H1 (cell line): ENCODE measurements at regions not wholly inside any gene's neighbourhood (a gene's known extent, or its start where the extent isn't known, plus 50 kb on each side); places are given as distances from the start of the nearest gene placed in this dataset.

Source experiments
- CTCF ChIA-PET: fragments of 300-600 bp; sonication (Branson Sonifier 250); formaldehyde crosslinking; loops from one replicate; lab custom pipeline; 2021; ENCODE audit not compliant: partially characterized antibody; lab: Charles Lee
- POLR2A ChIA-PET: fragments of 300-600 bp; sonication (Branson Sonifier 250); formaldehyde crosslinking; loops from one replicate; lab custom pipeline; 2021; ENCODE audit warnings: inconsistent platforms; ENCODE audit not compliant: partially characterized antibody; lab: Charles Lee
- DNase-seq, 2 experiments: peaks; one replicate each; pipeline versions ENCODE4 v3.0.0 to v3.0.0-alpha.2; 2010 to 2022; ENCODE audit warnings: low spot score in 2 of 2, low read depth in 1 of 2, mixed read lengths in 1 of 2
- FAIRE-seq: peaks from 2 replicates; lab custom pipeline; 2011; peaks lifted over from hg19 to GRCh38; lab: Jason Lieb, UNC
- H2AFZ ChIP-seq: 2 replicates; pipeline ENCODE4 v1.8.1; 2012; ENCODE audit warnings: low read length, inconsistent platforms
- H2AK5ac ChIP-seq: 2 replicates; pipeline ENCODE4 v1.6.1; 2013; ENCODE audit warnings: low read depth, low read length
- H2BK120ac ChIP-seq: replicated peaks from 2 replicates; pipeline ENCODE3; 2013; ENCODE audit warnings: low read depth, low read length, inconsistent platforms
- H2BK12ac ChIP-seq: 2 replicates; pipeline ENCODE4 v1.6.1; 2013; ENCODE audit warnings: low read depth, low read length
- H2BK15ac ChIP-seq: 2 replicates; pipeline ENCODE4 v1.6.1; 2013; ENCODE audit warnings: low read length
- H2BK20ac ChIP-seq: 2 replicates; pipeline ENCODE4 v1.6.1; 2013; ENCODE audit warnings: low read length
- H2BK5ac ChIP-seq: 2 replicates; pipeline ENCODE4 v1.6.1; 2013; ENCODE audit warnings: low read depth, low read length
- H3K14ac ChIP-seq: 2 replicates; pipeline ENCODE4 v1.6.1; 2013; ENCODE audit warnings: inconsistent platforms; ENCODE audit not compliant: insufficient read length
- H3K18ac ChIP-seq: 2 replicates; pipeline ENCODE4 v1.6.1; 2013; ENCODE audit warnings: low read length; ENCODE audit errors: extremely low read depth
- H3K23ac ChIP-seq: 2 replicates; pipeline ENCODE4 v1.6.1; 2013; ENCODE audit warnings: inconsistent platforms; ENCODE audit not compliant: insufficient read length
- H3K23me2 ChIP-seq: 2 replicates; pipeline ENCODE4 v1.6.1; 2013; ENCODE audit warnings: low read depth, low read length
- H3K27ac ChIP-seq: 2 replicates; pipeline ENCODE4 v1.6.1; 2011; ENCODE audit warnings: low read depth, low read length, inconsistent platforms
- H3K27me3 ChIP-seq, 4 experiments: replicated peaks in 1 of 4; 1 replicate in 1 of 4; 2 replicates in 3 of 4; pipeline versions ENCODE4 v1.6.1 to v1.8.1; 2011 to 2013; ENCODE audit warnings: low read length in 3 of 4, mild to moderate bottlenecking in 3 of 4, inconsistent platforms in 2 of 4, mixed read lengths in 2 of 4, moderate library complexity in 1 of 4; ENCODE audit not compliant: control insufficient read depth in 3 of 4, insufficient read depth in 3 of 4; ENCODE audit errors: extremely low read depth in 1 of 4
- H3K36me3 ChIP-seq, 4 experiments: 2 replicates each; pipeline versions ENCODE4 v1.6.1 to v1.8.1; 2011 to 2013; ENCODE audit warnings: mild to moderate bottlenecking in 4 of 4, low read length in 3 of 4, moderate library complexity in 2 of 4, control low read depth in 1 of 4, inconsistent platforms in 1 of 4; ENCODE audit not compliant: insufficient read depth in 4 of 4, control insufficient read depth in 2 of 4
- H3K4ac ChIP-seq: replicated peaks from 2 replicates; pipeline ENCODE3; 2013; ENCODE audit warnings: low read length, low read depth, mixed read lengths, inconsistent platforms; ENCODE audit not compliant: insufficient read length
- H3K4me1 ChIP-seq, 4 experiments: replicated peaks in 1 of 4; 1 replicate in 1 of 4; 2 replicates in 3 of 4; pipeline versions ENCODE4 v1.6.1 to v1.8.1; 2011 to 2013; ENCODE audit warnings: low read length in 3 of 4, inconsistent platforms in 2 of 4, mixed read lengths in 1 of 4; ENCODE audit not compliant: insufficient read depth in 4 of 4, control insufficient read depth in 3 of 4
- H3K4me2 ChIP-seq, 2 experiments: 2 replicates each; pipeline versions ENCODE4 v1.6.1 to v1.8.1; 2011 to 2013; ENCODE audit warnings: low read depth in 2 of 2, low read length in 2 of 2, control low read depth in 1 of 2, inconsistent platforms in 1 of 2, mild to moderate bottlenecking in 1 of 2; ENCODE audit not compliant: insufficient read depth in 1 of 2
- H3K4me3 ChIP-seq, 4 experiments: fragments of 200-600, 300-600 bp in 1 of 4; sonication (generic), shearing (Covaris generic), sonication (Bioruptor Twin) in 1 of 4; 2 replicates each; pipeline versions ENCODE4 v1.5.1 to v1.8.1; 2011 to 2016; ENCODE audit warnings: low read length in 4 of 4, low read depth in 3 of 4, control low read depth in 2 of 4, inconsistent platforms in 2 of 4, mild to moderate bottlenecking in 2 of 4, mixed read lengths in 1 of 4, moderate library complexity in 1 of 4; ENCODE audit not compliant: insufficient read depth in 2 of 4; ENCODE audit errors: extremely low read depth in 1 of 4
- H3K56ac ChIP-seq: replicated peaks from 2 replicates; pipeline ENCODE3; 2013; ENCODE audit warnings: low read depth, mild to moderate bottlenecking, mixed read lengths, low read length, inconsistent platforms; ENCODE audit not compliant: insufficient read length
- H3K79me1 ChIP-seq: 2 replicates; pipeline ENCODE4 v1.6.1; 2013; ENCODE audit warnings: low read depth, low read length, control low read depth
- H3K79me2 ChIP-seq, 2 experiments: 2 replicates each; pipeline versions ENCODE4 v1.6.1 to v1.8.1; 2012 to 2013; ENCODE audit warnings: low read length in 2 of 2, mild to moderate bottlenecking in 2 of 2, inconsistent platforms in 1 of 2; ENCODE audit not compliant: insufficient read depth in 2 of 2, control insufficient read depth in 1 of 2
- H3K9ac ChIP-seq, 4 experiments: replicated peaks in 1 of 4; 1 replicate in 1 of 4; 2 replicates in 3 of 4; pipeline versions ENCODE4 v1.6.1 to v1.8.1; 2011 to 2013; ENCODE audit warnings: low read depth in 3 of 4, low read length in 3 of 4, control low read depth in 2 of 4, mild to moderate bottlenecking in 2 of 4, moderate library complexity in 2 of 4, inconsistent platforms in 1 of 4; ENCODE audit errors: extremely low read depth in 1 of 4
- H3K9me3 ChIP-seq, 2 experiments: 2 replicates each; pipeline versions ENCODE4 v1.6.1 to v1.8.1; 2012 to 2013; ENCODE audit warnings: mild to moderate bottlenecking in 2 of 2, moderate library complexity in 2 of 2, control low read depth in 1 of 2, inconsistent platforms in 1 of 2, low read depth in 1 of 2, low read length in 1 of 2, mixed read lengths in 1 of 2; ENCODE audit not compliant: insufficient read depth in 2 of 2
- H4K20me1 ChIP-seq, 2 experiments: replicated peaks in 1 of 2; 2 replicates each; pipeline versions ENCODE3 to v1.8.1; 2011 to 2013; ENCODE audit warnings: inconsistent platforms in 2 of 2, low read length in 2 of 2, mild to moderate bottlenecking in 1 of 2; ENCODE audit not compliant: insufficient read depth in 2 of 2, control insufficient read depth in 1 of 2
- H4K5ac ChIP-seq: 2 replicates; pipeline ENCODE4 v1.6.1; 2013; ENCODE audit warnings: low read length, low read depth, mixed read lengths, inconsistent platforms; ENCODE audit not compliant: insufficient read length
- H4K8ac ChIP-seq: 2 replicates; pipeline ENCODE4 v1.8.0; 2013; ENCODE audit warnings: mild to moderate bottlenecking, moderate library complexity, low read length, inconsistent platforms; ENCODE audit not compliant: insufficient read depth; ENCODE audit errors: extremely low read depth
- H4K91ac ChIP-seq: replicated peaks from 2 replicates; pipeline ENCODE3; 2013; ENCODE audit warnings: low read length, mixed read lengths, inconsistent platforms; ENCODE audit not compliant: insufficient read length
- BCL11A ChIP-seq, 2 experiments: IDR thresholded peaks; one replicate each; pipeline ENCODE4 v1.6.1; 2011; ENCODE audit warnings: low read depth in 2 of 2, low read length in 2 of 2, mild to moderate bottlenecking in 2 of 2
- CTBP2 ChIP-seq: IDR thresholded peaks from 2 replicates; pipeline ENCODE4 v1.7.0; 2011; ENCODE audit warnings: borderline replicate concordance, mild to moderate bottlenecking, moderate library complexity, mixed read lengths, low read length; ENCODE audit not compliant: insufficient read depth, insufficient read length
- NANOG ChIP-seq: IDR thresholded peaks from 2 replicates; pipeline ENCODE4 v1.6.1; 2011; ENCODE audit warnings: low read length, low read depth, mild to moderate bottlenecking, inconsistent platforms; ENCODE audit not compliant: insufficient read depth, poor library complexity, severe bottlenecking
- RAD21 ChIP-seq, 2 experiments: IDR thresholded peaks in 1 of 2; conservative IDR thresholded peaks in 1 of 2; 2 replicates each; pipeline ENCODE4 v1.6.1; 2011; ENCODE audit warnings: low read depth in 2 of 2, low read length in 2 of 2, improper control_type of control experiment in 1 of 2, inconsistent platforms in 1 of 2, mild to moderate bottlenecking in 1 of 2, moderate library complexity in 1 of 2
- USF2 ChIP-seq: IDR thresholded peaks from 2 replicates; pipeline ENCODE4 v1.6.1; 2011; ENCODE audit warnings: low read length, improper control_type of control experiment
- WGBS, 2 experiments: shearing (Covaris generic) in 1 of 2; methylation state at CpG; one replicate each; pipeline versions ENCODE4 v1.1.6 to v1.1.7; 2013 to 2015; ENCODE audit warnings: low lambda C conversion rate in 2 of 2, mixed read lengths in 2 of 2, inconsistent platforms in 1 of 2, low coverage in 1 of 2, missing lambda C conversion rate in 1 of 2; ENCODE audit not compliant: insufficient replicate concordance in 2 of 2, insufficient coverage in 1 of 2, insufficient read length in 1 of 2; ENCODE audit errors: extremely low coverage in 1 of 2, missing lambda C conversion rate in 1 of 2; 5-methylcytosine and 5-hydroxymethylcytosine counted together

- no peak overlapping the region for H3K27ac ChIP-seq
- H2BK20ac ChIP-seq: no peak overlapping the region
- no peaks in the 10 kb centered on the region for H3K79me1 ChIP-seq
- no peaks in the 10 kb centered on the region for H3K79me2 ChIP-seq
- no peak overlapping the region for H2BK12ac ChIP-seq
- no peak overlapping the region for H2BK120ac ChIP-seq
- H2AFZ ChIP-seq: no peak overlapping the region
- H4K91ac ChIP-seq: no peak overlapping the region
- peaks cover 8 to 39% (median 35%) of the 10 kb centered on the region in 4 experiments for H3K27me3 ChIP-seq
- H3K23ac ChIP-seq: no peak overlapping the region
- no peak for DNase-seq
- no peak overlapping the region for H2BK15ac ChIP-seq
- no peak overlapping the region for H3K4me3 ChIP-seq
- H3K23me2 ChIP-seq: peaks cover 5% of the 10 kb centered on the region; the same call in 1 of the 2 replicates
- H2AK5ac ChIP-seq: no peak overlapping the region
- 87% methylated on average over 2 of the region's 2 CpGs; no CpG with 5 or more reads in 1 of the 2 experiments for WGBS, 2 experiments
- H3K4me1 ChIP-seq: peaks cover 0 to 9% (median 4%) of the 10 kb centered on the region in 4 experiments; a peak in 6 of 7 replicates
- ChIA-PET POLR2A (no interaction called here), CTCF (interaction anchor here (0.8 to 2.3 kb wide), 3 partner anchors 11 to 145 kb away, joined by 3 to 5 read pairs (median 5); no protein-coding TSS in a partner anchor)
- H3K4ac ChIP-seq: no peak overlapping the region
- H4K20me1 ChIP-seq: no peaks in the 10 kb centered on the region
- H4K8ac ChIP-seq: no peak overlapping the region
- no peak for FAIRE-seq
- no peaks in the 10 kb centered on the region for H3K36me3 ChIP-seq
- no peak for TF ChIP-seq USF2
- TF ChIP-seq BCL11A (IDR thresholded peaks at IDR 0.05; ENCODE audit: low read depth in 2 of 2, low read length in 2 of 2): no peak
- TF ChIP-seq RAD21 (IDR thresholded peaks at IDR 0.05 in 1 of 2, conservative IDR thresholded peaks at IDR 0.05 in 1 of 2; ENCODE audit: low read depth in 2 of 2, low read length in 2 of 2): no peak
- no peak for TF ChIP-seq CTBP2
- no peak for TF ChIP-seq NANOG
- no peak overlapping the region for H2BK5ac ChIP-seq
- no peak overlapping the region for H4K5ac ChIP-seq
- H3K14ac ChIP-seq: no peak overlapping the region
- no peaks in the 10 kb centered on the region for H3K9me3 ChIP-seq
- H3K18ac ChIP-seq: no peak overlapping the region
- no peak overlapping the region for H3K4me2 ChIP-seq
- no peak overlapping the region for H3K9ac ChIP-seq
- H3K56ac ChIP-seq: no peak overlapping the region
Observed at GRCh38 chr1:214188835-214189234, 92.1 kb upstream of the SMYD2 start.
